Liver (tissue), 8 donors: ENCODE measurements at regions not wholly inside any gene's neighbourhood (a gene's known extent, or its start where the extent isn't known, plus 50 kb on each side); places are given as distances from the start of the nearest gene placed in this dataset.

Experiments used
- DNase-seq: peaks from one replicate; pipeline ENCODE4 v3.0.0-alpha.2; 2017; ENCODE audit warnings: low spot score
- H3K27ac ChIP-seq, 2 donors: one replicate each; pipeline ENCODE4 v1.7.0; 2013; ENCODE audit warnings: inconsistent platforms in 2 of 2, low read length in 2 of 2, control low read depth in 1 of 2, low read depth in 1 of 2, mild to moderate bottlenecking in 1 of 2
- H3K27me3 ChIP-seq, 4 donors: one replicate each; pipeline versions ENCODE4 v1.6.1 to v1.7.0; 2013; ENCODE audit warnings: low read length in 3 of 4, inconsistent platforms in 1 of 4, mild to moderate bottlenecking in 1 of 4, moderate library complexity in 1 of 4; ENCODE audit not compliant: control insufficient read depth in 4 of 4, insufficient read depth in 4 of 4
- H3K36me3 ChIP-seq, 4 donors: one replicate each; pipeline versions ENCODE4 v1.6.1 to v1.7.0; 2013; ENCODE audit warnings: low read length in 3 of 4, mild to moderate bottlenecking in 3 of 4, low read depth in 1 of 4, moderate library complexity in 1 of 4; ENCODE audit not compliant: control insufficient read depth in 4 of 4, insufficient read depth in 3 of 4
- H3K4me1 ChIP-seq, 4 donors: one replicate each; pipeline versions ENCODE4 v1.6.1 to v1.7.0; 2013; ENCODE audit warnings: low read length in 3 of 4, mild to moderate bottlenecking in 3 of 4, moderate library complexity in 1 of 4; ENCODE audit not compliant: control insufficient read depth in 4 of 4, insufficient read depth in 4 of 4
- H3K4me3 ChIP-seq, 3 donors: one replicate each; pipeline versions ENCODE4 v1.6.1 to v1.7.0; 2013; ENCODE audit warnings: low read length in 3 of 3, control low read depth in 1 of 3, low read depth in 1 of 3, mild to moderate bottlenecking in 1 of 3
- H3K9ac ChIP-seq, 2 donors: one replicate each; pipeline ENCODE4 v1.7.0; 2013; ENCODE audit warnings: low read length in 2 of 2, mild to moderate bottlenecking in 2 of 2, moderate library complexity in 2 of 2, control low read depth in 1 of 2, low read depth in 1 of 2
- H3K9me3 ChIP-seq, 4 donors: one replicate each; pipeline versions ENCODE4 v1.6.1 to v1.7.0; 2013; ENCODE audit warnings: low read length in 3 of 4; ENCODE audit not compliant: control insufficient read depth in 4 of 4
- ATF3 ChIP-seq: IDR thresholded peaks from 2 replicates; pipeline ENCODE4 v1.6.1; 2016; ENCODE audit warnings: antibody characterized with exemption
- CTCF ChIP-seq: fragments of 150-350 bp; IDR thresholded peaks from 2 replicates; pipeline ENCODE4 v1.5.1; 2017; ENCODE audit warnings: improper control_type of control experiment, low read depth, low read length; ENCODE audit not compliant: missing input control
- EGR1 ChIP-seq, 2 donors: IDR thresholded peaks; 2 replicates each; pipeline ENCODE4 v1.6.1; 2016 to 2018; ENCODE audit warnings: antibody characterized with exemption in 2 of 2, low read depth in 2 of 2
- FOXA1 ChIP-seq: IDR thresholded peaks from 2 replicates; pipeline ENCODE4 v1.6.1; 2016; ENCODE audit warnings: antibody characterized with exemption
- FOXA2 ChIP-seq: IDR thresholded peaks from 2 replicates; pipeline ENCODE4 v1.6.1; 2016; ENCODE audit warnings: antibody characterized with exemption
- GABPA ChIP-seq, 2 donors: IDR thresholded peaks in 1 of 2; conservative IDR thresholded peaks in 1 of 2; 2 replicates each; pipeline ENCODE4 v1.6.1; 2016; ENCODE audit warnings: antibody characterized with exemption in 2 of 2, mild to moderate bottlenecking in 1 of 2, moderate library complexity in 1 of 2
- HNF4A ChIP-seq, 2 donors: conservative IDR thresholded peaks; 2 replicates each; pipeline ENCODE4 v1.6.1; 2016; ENCODE audit warnings: antibody characterized with exemption in 2 of 2, mild to moderate bottlenecking in 2 of 2
- HNF4G ChIP-seq: IDR thresholded peaks from 2 replicates; pipeline ENCODE4 v1.6.1; 2016; ENCODE audit warnings: antibody characterized with exemption
- JUND ChIP-seq, 2 donors: IDR thresholded peaks; 2 replicates each; pipeline ENCODE4 v1.6.1; 2016; ENCODE audit warnings: antibody characterized with exemption in 2 of 2
- MAX ChIP-seq: IDR thresholded peaks from 2 replicates; pipeline ENCODE4 v1.6.1; 2016; ENCODE audit warnings: antibody characterized with exemption
- NR2F2 ChIP-seq: IDR thresholded peaks from 2 replicates; pipeline ENCODE4 v1.6.1; 2016; ENCODE audit warnings: antibody characterized with exemption
- RAD21 ChIP-seq, 2 donors: IDR thresholded peaks; 2 replicates each; pipeline ENCODE4 v1.6.1; 2016; ENCODE audit warnings: antibody characterized with exemption in 2 of 2, mild to moderate bottlenecking in 2 of 2
- REST ChIP-seq: IDR thresholded peaks from 2 replicates; pipeline ENCODE4 v1.6.1; 2016; ENCODE audit warnings: antibody characterized with exemption, mild to moderate bottlenecking
- RXRA ChIP-seq, 2 donors: IDR thresholded peaks; 2 replicates each; pipeline ENCODE4 v1.6.1; 2017 to 2018; ENCODE audit warnings: antibody characterized with exemption in 2 of 2, mild to moderate bottlenecking in 1 of 2
- SP1 ChIP-seq: IDR thresholded peaks from 2 replicates; pipeline ENCODE4 v1.6.1; 2018; ENCODE audit warnings: antibody characterized with exemption, mild to moderate bottlenecking
- TAF1 ChIP-seq: conservative IDR thresholded peaks from 2 replicates; pipeline ENCODE4 v1.6.1; 2016; ENCODE audit warnings: antibody characterized with exemption, mild to moderate bottlenecking
- YY1 ChIP-seq: IDR thresholded peaks from 2 replicates; pipeline ENCODE4 v1.6.1; 2016; ENCODE audit warnings: antibody characterized with exemption, mild to moderate bottlenecking
- ZBTB33 ChIP-seq: IDR thresholded peaks from 2 replicates; pipeline ENCODE4 v1.6.1; 2016; ENCODE audit warnings: antibody characterized with exemption
- WGBS: extraction: QIAGEN DNeasy Blood & Tissue Kit; methylation state at CpG from one replicate; pipeline ENCODE4 v1.1.7; 2013; 5-methylcytosine and 5-hydroxymethylcytosine counted together
- donor health status: healthy.
- donor health status: healthy.
- donor health status: healthy.
- donor health status: healthy.
- donor health status: healthy.

- no peak for TF ChIP-seq ZBTB33
- no peak for TF ChIP-seq SP1
- TF ChIP-seq HNF4A (conservative IDR thresholded peaks at IDR 0.05), result no peak
These were observed 692.7 kb downstream of the DNAH5 start (continued) for GRCh38 chr5:13251623-13252376.

- H3K4me3 ChIP-seq, result no peak overlapping the region
- whole genome bisulfite sequencing, result 69% methylated on average over 4 of the region's 4 CpGs
- no peaks in the 10 kb centered on the region for H3K27me3 ChIP-seq
- no peaks in the 10 kb centered on the region for H3K4me1 ChIP-seq
- H3K9ac ChIP-seq, result no peak overlapping the region
- H3K27ac ChIP-seq, result no peak overlapping the region
- H3K36me3 ChIP-seq, result no peaks in the 10 kb centered on the region
- no peaks in the 10 kb centered on the region for H3K9me3 ChIP-seq
- DNase-seq, result no peak
- TF ChIP-seq CTCF (peak; percentile 18), HNF4A (conservative IDR thresholded peaks at IDR 0.05) (peak; percentile 92 to 98), HNF4G (peak; percentile 90), FOXA1 (no peak), SP1 (peak; percentile 90), GABPA (IDR thresholded peaks at IDR 0.05 in 1 of 2, conservative IDR thresholded peaks at IDR 0.05 in 1 of 2) (no peak), RXRA (IDR thresholded peaks at IDR 0.05) (peak; percentile 26), YY1 (peak; percentile 54), RAD21 (IDR thresholded peaks at IDR 0.05) (peak in 1 of 2 donors; percentile 34)
These were observed 693.8 kb downstream of the DNAH5 start for GRCh38 chr5:13250464-13251291.

GRCh38 chr5:13249854-13250253 is 694.6 kb downstream of the DNAH5 start:
- Histone ChIP-seq H3K27ac (no peak overlapping the region), H3K4me3 (no peak overlapping the region), H3K4me1 (no peaks in the 10 kb centered on the region), H3K36me3 (no peaks in the 10 kb centered on the region), H3K9ac (no peak overlapping the region), H3K9me3 (no peaks in the 10 kb centered on the region), H3K27me3 (no peaks in the 10 kb centered on the region)
- 93% methylated on average over 1 of the region's 1 CpG for WGBS
- TF ChIP-seq HNF4G (no peak), RAD21 (IDR thresholded peaks at IDR 0.05) (no peak), SP1 (no peak), EGR1 (IDR thresholded peaks at IDR 0.05; ENCODE audit: low read depth in 2 of 2) (no peak), HNF4A (conservative IDR thresholded peaks at IDR 0.05) (no peak), RXRA (IDR thresholded peaks at IDR 0.05) (no peak), TAF1 (no peak), GABPA (IDR thresholded peaks at IDR 0.05 in 1 of 2, conservative IDR thresholded peaks at IDR 0.05 in 1 of 2) (no peak), JUND (IDR thresholded peaks at IDR 0.05) (no peak), ATF3 (no peak), CTCF (no peak), NR2F2 (no peak), MAX (no peak), REST (no peak), FOXA1 (no peak), FOXA2 (no peak), YY1 (no peak)
- no peak for DNase-seq
